IMR-90 (cell line): ENCODE measurements at regions not wholly inside any gene's neighbourhood (a gene's known extent, or its start where the extent isn't known, plus 50 kb on each side); places are given as distances from the start of the nearest gene placed in this dataset.

ENCODE experiments used
- ATAC-seq: fragments of 200-7000 bp; cut with Tn5 transposase; 2 replicates; pipeline ENCODE4 v1.9.1; 2020; ENCODE audit warnings: low read depth, mild to moderate bottlenecking, moderate library complexity
- BruUV-seq: library from RNA; stranded (reverse); fragments of 400-500 nt; replicated peaks from 2 replicates; lab custom pipeline; 2021; lab: Mats Ljungman, UMichigan
- CTCF ChIA-PET: fragments of 300-600 bp; formaldehyde crosslinking; extraction: SDS; loops from one replicate; lab custom pipeline; 2021; ENCODE audit warnings: antibody characterized with exemption; lab: Yijun Ruan, JAX
- POLR2A ChIA-PET: fragments of 300-600 bp; sonication (Branson Sonifier 250); formaldehyde crosslinking; loops from one replicate; lab custom pipeline; 2022; ENCODE audit warnings: antibody characterized with exemption; ENCODE audit not compliant: unreplicated experiment; lab: Charles Lee
- DNase-seq: peaks from one replicate; pipeline ENCODE4 v3.0.0; 2013
- H2AFZ ChIP-seq: replicated peaks from 2 replicates; pipeline ENCODE3; 2013; ENCODE audit warnings: low read length, mild to moderate bottlenecking; ENCODE audit not compliant: poor library complexity
- H2AK5ac ChIP-seq: 2 replicates; pipeline ENCODE4 v1.6.1; 2013; ENCODE audit warnings: low read depth, low read length, inconsistent platforms
- H2AK9ac ChIP-seq: replicated peaks from 2 replicates; pipeline ENCODE3; 2013; ENCODE audit warnings: mild to moderate bottlenecking, low read depth, low read length, moderate library complexity; ENCODE audit not compliant: poor library complexity
- H2BK120ac ChIP-seq: 2 replicates; pipeline ENCODE4 v1.6.1; 2013; ENCODE audit warnings: low read depth, low read length, inconsistent platforms
- H2BK15ac ChIP-seq: 3 replicates; pipeline ENCODE4 v1.6.1; 2013; ENCODE audit warnings: low read depth, low read length, inconsistent platforms
- H2BK20ac ChIP-seq: 2 replicates; pipeline ENCODE4 v1.6.1; 2013; ENCODE audit warnings: low read depth, mild to moderate bottlenecking, inconsistent platforms, low read length, moderate library complexity
- H2BK5ac ChIP-seq: 2 replicates; pipeline ENCODE4 v1.6.1; 2013; ENCODE audit warnings: mild to moderate bottlenecking, low read depth, low read length, inconsistent platforms; ENCODE audit not compliant: poor library complexity, severe bottlenecking
- H3K14ac ChIP-seq: replicated peaks from 2 replicates; pipeline ENCODE4 v1.6.1; 2013; ENCODE audit warnings: low read depth, low read length, inconsistent platforms
- H3K18ac ChIP-seq: 2 replicates; pipeline ENCODE4 v1.6.1; 2013; ENCODE audit warnings: low read depth, low read length, control low read depth
- H3K23ac ChIP-seq: 2 replicates; pipeline ENCODE4 v1.6.1; 2013; ENCODE audit warnings: low read depth, low read length, inconsistent platforms
- H3K27ac ChIP-seq: 2 replicates; pipeline ENCODE4 v1.5.1; 2013; ENCODE audit warnings: mild to moderate bottlenecking, control low read depth, low read length; ENCODE audit not compliant: insufficient read depth
- H3K27me3 ChIP-seq: 2 replicates; pipeline ENCODE4 v1.6.1; 2013; ENCODE audit warnings: low read length; ENCODE audit not compliant: control insufficient read depth, insufficient read depth
- H3K36me3 ChIP-seq: 2 replicates; pipeline ENCODE4 v1.6.1; 2013; ENCODE audit warnings: low read length, mixed read lengths; ENCODE audit not compliant: control insufficient read depth, insufficient read depth
- H3K4ac ChIP-seq: 2 replicates; pipeline ENCODE4 v1.6.1; 2013; ENCODE audit warnings: low read depth, low read length, inconsistent platforms
- H3K4me1 ChIP-seq: 2 replicates; pipeline ENCODE4 v1.6.1; 2013; ENCODE audit warnings: low read length, mixed read lengths; ENCODE audit not compliant: control insufficient read depth, insufficient read depth
- H3K4me2 ChIP-seq: 2 replicates; pipeline ENCODE4 v1.6.1; 2013; ENCODE audit warnings: low read depth, mild to moderate bottlenecking, control low read depth, low read length, moderate library complexity
- H3K4me3 ChIP-seq: 2 replicates; pipeline ENCODE4 v1.5.1; 2013; ENCODE audit warnings: low read depth, mild to moderate bottlenecking, control low read depth, low read length, moderate library complexity; ENCODE audit not compliant: insufficient read depth
- H3K56ac ChIP-seq: 2 replicates; pipeline ENCODE4 v1.6.1; 2013; ENCODE audit warnings: low read length, inconsistent platforms; ENCODE audit not compliant: insufficient read depth; ENCODE audit errors: extremely low read depth
- H3K79me1 ChIP-seq, 2 experiments: 2 replicates each; pipeline ENCODE4 v1.6.1; 2013; ENCODE audit warnings: low read length in 2 of 2, inconsistent platforms in 1 of 2, low read depth in 1 of 2
- H3K9ac ChIP-seq: 2 replicates; pipeline ENCODE4 v1.6.1; 2013; ENCODE audit warnings: low read depth, low read length, control low read depth
- H3K9me1 ChIP-seq: 2 replicates; pipeline ENCODE4 v1.6.1; 2013; ENCODE audit warnings: low read length, inconsistent platforms; ENCODE audit not compliant: insufficient read depth
- H3K9me3 ChIP-seq: 2 replicates; pipeline ENCODE4 v1.6.1; 2013; ENCODE audit warnings: low read length; ENCODE audit not compliant: control insufficient read depth, insufficient read depth
- H4K20me1 ChIP-seq: 2 replicates; pipeline ENCODE4 v1.6.1; 2013; ENCODE audit warnings: low read length, inconsistent platforms; ENCODE audit not compliant: insufficient read depth
- H4K5ac ChIP-seq: 2 replicates; pipeline ENCODE4 v1.6.1; 2013; ENCODE audit warnings: mild to moderate bottlenecking, low read depth, low read length, control low read depth
- H4K8ac ChIP-seq, 2 experiments: 2 replicates each; pipeline ENCODE4 v1.6.1; 2013; ENCODE audit warnings: low read depth in 2 of 2, low read length in 2 of 2, control low read depth in 1 of 2, inconsistent platforms in 1 of 2
- H4K91ac ChIP-seq: 2 replicates; pipeline ENCODE4 v1.6.1; 2013; ENCODE audit warnings: low read depth, low read length, inconsistent platforms; ENCODE audit not compliant: insufficient read depth
- BHLHE40 ChIP-seq: fragments of 150-350 bp; IDR thresholded peaks from 2 replicates; pipeline ENCODE4 v1.6.1; 2016; ENCODE audit warnings: mild to moderate bottlenecking, low read depth, low read length
- CEBPB ChIP-seq: IDR thresholded peaks from 2 replicates; pipeline ENCODE4 v1.6.1; 2012; ENCODE audit warnings: low read depth, low read length, improper control_type of control experiment
- CHD1 ChIP-seq: IDR thresholded peaks from 2 replicates; pipeline ENCODE4 v1.6.1; 2012; ENCODE audit warnings: low read depth, low read length, improper control_type of control experiment
- FOS ChIP-seq: fragments of 150-350 bp; IDR thresholded peaks from 2 replicates; pipeline ENCODE4 v1.6.1; 2016; ENCODE audit warnings: low read depth, low read length
- MAFK ChIP-seq: IDR thresholded peaks from 2 replicates; pipeline ENCODE4 v1.6.1; 2012; ENCODE audit warnings: low read depth, low read length, improper control_type of control experiment
- MAZ ChIP-seq: IDR thresholded peaks from 2 replicates; pipeline ENCODE4 v1.6.1; 2012; ENCODE audit warnings: low read depth, mild to moderate bottlenecking, low read length, improper control_type of control experiment, moderate library complexity, borderline replicate concordance
- MXI1 ChIP-seq: IDR thresholded peaks from 2 replicates; pipeline ENCODE4 v1.6.1; 2012; ENCODE audit warnings: low read depth, mild to moderate bottlenecking, low read length, moderate library complexity, borderline replicate concordance
- NFE2L2 ChIP-seq: fragments of 150-350 bp; IDR thresholded peaks from 2 replicates; pipeline ENCODE4 v1.6.1; 2016; ENCODE audit warnings: low read depth, mild to moderate bottlenecking, low read length
- POLR2A ChIP-seq: IDR thresholded peaks from 2 replicates; pipeline ENCODE4 v1.6.1; 2012; ENCODE audit warnings: mild to moderate bottlenecking, low read depth, low read length
- RAD21 ChIP-seq: IDR thresholded peaks from 2 replicates; pipeline ENCODE4 v1.6.1; 2012; ENCODE audit warnings: low read length, improper control_type of control experiment
- RCOR1 ChIP-seq: IDR thresholded peaks from 2 replicates; pipeline ENCODE4 v1.6.1; 2012; ENCODE audit warnings: mild to moderate bottlenecking, low read length, improper control_type of control experiment; ENCODE audit not compliant: insufficient replicate concordance
- RFX5 ChIP-seq: IDR thresholded peaks from 2 replicates; pipeline ENCODE4 v1.8.0; 2012; ENCODE audit warnings: low read depth, mild to moderate bottlenecking, low read length, moderate library complexity
- SMC3 ChIP-seq: fragments of 150-350 bp; IDR thresholded peaks from 2 replicates; pipeline ENCODE4 v1.6.1; 2016; ENCODE audit warnings: low read depth, mild to moderate bottlenecking, antibody characterized with exemption, low read length, moderate library complexity
- WGBS, 2 experiments: methylation state at CpG; one replicate each; pipeline versions ENCODE4 v1.1.5 to v1.1.7; 2013; ENCODE audit warnings: missing lambda C conversion rate in 2 of 2; ENCODE audit not compliant: insufficient read length in 1 of 2; ENCODE audit errors: extremely low coverage in 2 of 2; 5-methylcytosine and 5-hydroxymethylcytosine counted together
- dilution Hi-C: fragments of 300-500 bp; cut with HindIII; formaldehyde crosslinking; loops from one replicate; pipeline ENCODE4 v1.14.3; 2018; ENCODE audit warnings: low sequenced_read_pairs; ENCODE audit not compliant: unreplicated experiment
- in situ Hi-C: fragments of 300-500 bp; cut with MboI; formaldehyde crosslinking; loops from 3 replicates; pipeline ENCODE4 v1.14.3; 2019; ENCODE audit warnings: low sequenced_read_pairs, inconsistent platforms, mixed read lengths
- intact Hi-C: fragments of 100-400 bp; cut with micrococcal nuclease; formaldehyde crosslinking; loops from 2 replicates; pipeline ENCODE4 v1.10.0; 2022
- TF ChIP-seq, protein P1 (sequence below): fragments of 150-350 bp; IDR thresholded peaks from 2 replicates; pipeline ENCODE4 v1.6.1; 2016; ENCODE audit warnings: low read depth, mild to moderate bottlenecking, low read length, moderate library complexity, borderline replicate concordance
- TF ChIP-seq, protein P2 (sequence below): fragments of 150-350 bp; IDR thresholded peaks from 2 replicates; pipeline ENCODE4 v1.6.1; 2017; ENCODE audit warnings: mild to moderate bottlenecking, antibody characterized with exemption, low read length, low read depth
- TF ChIP-seq, protein P3 (sequence below): conservative IDR thresholded peaks from 2 replicates; pipeline ENCODE4 v1.5.1; 2012; ENCODE audit warnings: mild to moderate bottlenecking, low read depth, low read length, improper control_type of control experiment

DNA sequence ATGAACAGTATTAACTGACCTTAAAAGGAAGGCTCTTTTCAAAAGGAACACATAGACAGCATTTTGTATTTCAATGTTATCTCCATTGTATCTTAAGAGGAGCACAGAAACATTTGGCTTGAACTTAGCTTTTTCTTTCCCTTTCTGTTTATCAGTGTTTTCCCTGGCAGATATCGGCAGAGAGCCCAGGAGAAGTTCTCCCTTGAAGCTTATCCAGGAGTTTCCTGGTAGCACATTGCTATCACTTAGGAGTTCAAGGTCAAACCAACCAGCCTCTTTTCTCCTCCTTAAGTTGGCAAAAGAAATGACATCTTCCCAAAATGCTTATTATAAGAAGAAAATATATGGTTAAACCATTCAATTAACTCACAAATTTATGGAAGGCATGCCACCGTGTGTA is 344.6 kb upstream of the UBE2E2 start:
- no peak overlapping the region for H3K14ac ChIP-seq
- dilution Hi-C loops (no loop called here), intact Hi-C loops (no loop called here), in situ Hi-C loops (no loop called here)
- no peak overlapping the region for H3K9ac ChIP-seq
- BruUV-seq: no TSS peak
- H3K79me1 ChIP-seq: no peaks in the 10 kb centered on the region
- no peak overlapping the region for H3K56ac ChIP-seq
- DNase-seq (no peak), ATAC-seq (no peak)
- no peak overlapping the region for H2BK15ac ChIP-seq
- no peak overlapping the region for H3K4me2 ChIP-seq
- H3K18ac ChIP-seq: no peak overlapping the region
- H2AK5ac ChIP-seq: no peak overlapping the region
- no peak overlapping the region for H3K4ac ChIP-seq
- H2AK9ac ChIP-seq: no peak overlapping the region
- no peak overlapping the region for H2BK5ac ChIP-seq
- no peaks in the 10 kb centered on the region for H3K4me1 ChIP-seq
- no peak overlapping the region for H4K8ac ChIP-seq
- H2AFZ ChIP-seq: no peak overlapping the region
- H3K9me3 ChIP-seq: no peaks in the 10 kb centered on the region
- no peaks in the 10 kb centered on the region for H3K27me3 ChIP-seq
- no peak overlapping the region for H3K4me3 ChIP-seq
- ChIA-PET CTCF (no interaction called here), POLR2A (no interaction called here)
- H4K5ac ChIP-seq: no peak overlapping the region
- 0% methylated on average over 1 of the region's 2 CpGs; no CpG with 5 or more reads in 1 of the 2 experiments for WGBS, 2 experiments
- H2BK20ac ChIP-seq: no peak overlapping the region
- no peaks in the 10 kb centered on the region for H3K36me3 ChIP-seq
- H3K23ac ChIP-seq: no peak overlapping the region
- no peak overlapping the region for H3K27ac ChIP-seq
- no peak overlapping the region for H4K91ac ChIP-seq
- TF ChIP-seq RCOR1 (no peak), MAZ (no peak), MAFK (no peak), NFE2L2 (no peak), RAD21 (no peak), FOS (no peak), POLR2A (no peak), BHLHE40 (no peak), RFX5 (no peak), CEBPB (no peak), CHD1 (no peak), MXI1 (no peak), SMC3 (no peak)
- TF ChIP-seq, protein P1, sequence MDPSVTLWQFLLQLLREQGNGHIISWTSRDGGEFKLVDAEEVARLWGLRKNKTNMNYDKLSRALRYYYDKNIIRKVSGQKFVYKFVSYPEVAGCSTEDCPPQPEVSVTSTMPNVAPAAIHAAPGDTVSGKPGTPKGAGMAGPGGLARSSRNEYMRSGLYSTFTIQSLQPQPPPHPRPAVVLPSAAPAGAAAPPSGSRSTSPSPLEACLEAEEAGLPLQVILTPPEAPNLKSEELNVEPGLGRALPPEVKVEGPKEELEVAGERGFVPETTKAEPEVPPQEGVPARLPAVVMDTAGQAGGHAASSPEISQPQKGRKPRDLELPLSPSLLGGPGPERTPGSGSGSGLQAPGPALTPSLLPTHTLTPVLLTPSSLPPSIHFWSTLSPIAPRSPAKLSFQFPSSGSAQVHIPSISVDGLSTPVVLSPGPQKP: no peak
- TF ChIP-seq, protein P2, sequence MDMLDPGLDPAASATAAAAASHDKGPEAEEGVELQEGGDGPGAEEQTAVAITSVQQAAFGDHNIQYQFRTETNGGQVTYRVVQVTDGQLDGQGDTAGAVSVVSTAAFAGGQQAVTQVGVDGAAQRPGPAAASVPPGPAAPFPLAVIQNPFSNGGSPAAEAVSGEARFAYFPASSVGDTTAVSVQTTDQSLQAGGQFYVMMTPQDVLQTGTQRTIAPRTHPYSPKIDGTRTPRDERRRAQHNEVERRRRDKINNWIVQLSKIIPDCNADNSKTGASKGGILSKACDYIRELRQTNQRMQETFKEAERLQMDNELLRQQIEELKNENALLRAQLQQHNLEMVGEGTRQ: no peak
- TF ChIP-seq, protein P3, sequence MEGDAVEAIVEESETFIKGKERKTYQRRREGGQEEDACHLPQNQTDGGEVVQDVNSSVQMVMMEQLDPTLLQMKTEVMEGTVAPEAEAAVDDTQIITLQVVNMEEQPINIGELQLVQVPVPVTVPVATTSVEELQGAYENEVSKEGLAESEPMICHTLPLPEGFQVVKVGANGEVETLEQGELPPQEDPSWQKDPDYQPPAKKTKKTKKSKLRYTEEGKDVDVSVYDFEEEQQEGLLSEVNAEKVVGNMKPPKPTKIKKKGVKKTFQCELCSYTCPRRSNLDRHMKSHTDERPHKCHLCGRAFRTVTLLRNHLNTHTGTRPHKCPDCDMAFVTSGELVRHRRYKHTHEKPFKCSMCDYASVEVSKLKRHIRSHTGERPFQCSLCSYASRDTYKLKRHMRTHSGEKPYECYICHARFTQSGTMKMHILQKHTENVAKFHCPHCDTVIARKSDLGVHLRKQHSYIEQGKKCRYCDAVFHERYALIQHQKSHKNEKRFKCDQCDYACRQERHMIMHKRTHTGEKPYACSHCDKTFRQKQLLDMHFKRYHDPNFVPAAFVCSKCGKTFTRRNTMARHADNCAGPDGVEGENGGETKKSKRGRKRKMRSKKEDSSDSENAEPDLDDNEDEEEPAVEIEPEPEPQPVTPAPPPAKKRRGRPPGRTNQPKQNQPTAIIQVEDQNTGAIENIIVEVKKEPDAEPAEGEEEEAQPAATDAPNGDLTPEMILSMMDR: no peak
- no peak overlapping the region for H2BK120ac ChIP-seq
- no peaks in the 10 kb centered on the region for H3K9me1 ChIP-seq
- no peaks in the 10 kb centered on the region for H4K20me1 ChIP-seq
